ENCODE measurements at regions not wholly inside any gene's neighbourhood (a gene's known extent, or its start where the extent isn't known, plus 50 kb on each side); places are given as distances from the start of the nearest gene placed in this dataset.
"Not testable (repeated sequence)": the region's sequence is repeated elsewhere in the genome, so short reads cannot be mapped to it uniquely, and the experiment has no call there.

DNA sequence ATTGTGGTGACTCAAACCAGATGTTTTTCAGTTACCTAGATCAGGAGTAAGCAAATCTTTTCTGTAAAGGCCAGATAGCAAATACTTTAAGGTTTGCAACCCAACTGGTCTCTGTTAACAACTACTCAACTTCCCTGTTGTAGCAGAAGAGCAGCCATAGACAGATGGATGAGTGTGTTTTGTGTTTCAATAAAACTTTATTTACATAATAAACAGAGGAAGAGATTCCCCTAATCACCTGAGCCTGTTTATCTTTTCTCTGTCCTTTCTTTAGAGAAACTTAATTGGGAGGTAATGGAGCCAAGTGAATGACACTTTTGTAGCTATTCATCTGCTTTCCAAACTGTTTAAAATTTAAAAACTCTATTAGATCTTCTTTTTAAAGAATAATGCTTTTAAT, 365.1 kb downstream of the IPO8 start:
- no peak for DNase-seq

DNA sequence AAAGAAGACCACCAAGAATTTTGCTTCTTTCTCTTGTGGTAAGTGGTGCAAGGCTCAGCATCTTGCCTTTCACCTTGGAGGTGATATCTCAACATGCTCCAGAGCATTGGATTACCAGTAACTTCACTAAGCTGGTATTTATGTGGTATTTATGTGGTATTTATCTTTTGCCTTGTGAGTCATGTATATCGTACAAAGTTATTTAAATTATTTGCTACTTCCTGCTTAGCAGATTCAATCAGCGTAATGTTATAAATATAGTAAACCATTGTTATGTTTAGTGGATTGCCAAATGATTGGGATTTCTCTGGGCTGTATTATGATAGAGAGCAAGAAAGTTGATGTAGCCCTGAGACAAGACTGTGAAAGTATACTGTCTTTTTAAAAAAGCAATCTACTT, 366.4 kb downstream of the IPO8 start:
- no peak for DNase-seq

DNA sequence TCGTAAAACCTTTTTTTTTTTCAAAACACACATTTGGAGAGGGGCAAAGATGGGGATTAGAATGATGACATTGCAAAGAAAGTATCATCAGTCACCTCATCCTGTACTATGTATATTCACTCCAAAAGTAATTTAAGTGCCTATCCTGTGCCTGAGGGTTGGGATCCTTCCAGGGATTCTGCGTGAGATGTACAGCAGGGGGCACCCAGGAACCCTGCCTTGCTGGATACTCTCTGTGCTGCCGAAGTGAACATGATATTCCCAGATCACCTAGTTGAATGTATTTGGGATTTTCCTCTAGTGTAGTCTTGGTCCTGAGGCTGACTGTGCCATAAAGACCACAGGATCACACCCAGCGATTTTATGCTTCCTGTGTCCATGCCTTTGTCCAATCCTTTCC, 372.7 kb downstream of the IPO8 start:
- no peak for DNase-seq

DNA sequence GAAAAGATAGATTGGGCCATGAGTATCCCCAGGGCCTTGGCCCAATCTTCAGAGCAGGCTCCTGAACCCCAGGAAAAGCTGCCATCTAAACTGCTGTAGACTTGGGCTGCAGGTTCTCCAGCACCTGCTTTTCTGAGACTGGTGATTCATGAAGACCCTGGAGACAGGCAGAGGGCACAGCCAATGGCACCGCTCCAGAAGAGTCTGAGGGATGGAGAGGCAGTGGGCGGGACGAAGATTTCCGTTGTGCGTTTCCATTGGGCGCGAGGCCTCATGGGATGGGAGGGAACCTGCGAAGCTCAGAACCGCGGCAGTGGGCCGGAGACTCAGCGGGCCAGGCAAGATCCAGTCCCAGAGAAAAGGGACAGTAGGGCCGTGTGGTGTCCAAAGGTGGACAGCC, 375.1 kb downstream of the IPO8 start:
- DNase-seq, result no peak

DNA sequence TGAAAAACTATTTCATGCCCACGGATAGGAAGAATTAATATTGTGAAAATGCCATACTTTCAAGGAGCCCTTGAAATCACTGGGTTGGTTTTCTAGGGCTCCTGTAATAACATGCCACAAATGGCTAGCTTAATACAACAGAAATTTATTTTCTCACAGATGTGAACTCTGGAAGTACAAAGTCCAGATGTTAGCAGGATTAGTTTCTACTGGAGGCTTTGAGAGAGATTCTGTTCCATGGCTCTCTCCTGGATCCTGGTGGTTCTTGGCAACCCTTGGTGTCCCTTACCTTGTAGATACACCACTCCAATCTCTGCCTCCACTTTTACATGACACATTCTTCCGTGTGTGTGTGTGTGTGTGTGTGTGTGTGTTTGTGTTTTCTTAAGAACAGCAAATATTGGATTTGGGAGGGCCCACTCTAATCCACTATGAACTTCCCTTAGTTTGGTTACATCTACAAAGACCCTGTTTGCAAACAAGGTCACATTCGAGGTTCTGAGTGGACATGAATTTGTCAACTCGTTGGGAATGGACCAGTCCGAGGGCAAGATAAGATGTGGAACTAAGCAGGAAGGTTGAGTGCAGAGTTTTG, 381.1 kb downstream of the IPO8 start:
- DNase-seq, result no peak

DNA sequence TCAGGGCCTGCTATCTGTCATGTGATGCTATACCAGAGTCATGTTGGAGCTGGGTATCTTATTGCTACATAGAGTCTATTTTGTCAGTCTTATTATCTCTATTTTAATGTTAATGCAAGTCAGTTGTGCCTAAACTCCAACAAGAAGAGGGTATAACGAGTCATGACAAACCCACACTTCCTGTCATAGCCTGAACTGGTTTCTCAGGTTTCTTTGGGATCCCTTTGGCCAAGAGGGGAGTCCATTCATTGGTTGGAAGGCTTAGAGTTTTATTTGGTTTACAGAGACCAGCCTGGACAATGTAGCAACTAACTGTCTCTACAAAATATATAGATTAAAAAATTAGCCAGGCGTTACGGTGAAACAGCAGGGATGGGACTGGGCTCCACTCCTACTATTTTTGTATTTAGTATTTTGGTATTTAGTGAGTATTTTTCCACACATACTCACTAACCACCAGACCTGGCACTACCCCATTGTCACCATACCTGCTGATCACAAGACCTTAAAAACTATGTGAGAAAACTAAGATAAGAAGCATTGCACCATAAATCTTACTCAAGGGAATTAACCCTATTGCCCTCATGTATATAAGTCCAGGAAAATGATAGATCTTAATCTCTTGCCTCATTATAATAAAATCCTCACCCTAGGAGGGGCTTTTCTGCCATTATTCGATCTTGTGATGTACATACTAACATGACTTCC, 387.5 kb downstream of the IPO8 start:
- DNase-seq, result no peak

DNA sequence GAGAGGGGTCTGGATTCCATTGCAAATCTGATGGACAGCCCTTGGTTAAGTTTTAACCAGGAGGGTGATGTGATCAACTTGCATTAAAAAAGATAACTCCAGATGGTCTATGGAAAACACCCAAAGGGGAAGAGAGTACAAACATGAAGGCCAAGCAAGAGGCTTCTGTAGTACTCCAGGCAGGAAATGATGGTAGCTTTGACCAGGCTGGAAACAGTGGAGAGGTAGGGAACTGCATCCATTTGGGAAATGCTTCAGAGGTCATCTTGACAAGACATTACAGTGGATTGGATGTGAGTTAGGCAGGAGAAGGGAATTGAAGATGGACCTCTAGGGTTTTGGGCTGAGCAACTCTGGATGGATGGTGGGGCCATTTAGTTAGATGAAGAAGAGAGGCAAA, 391.1 kb downstream of the IPO8 start:
- no peak for DNase-seq

DNA sequence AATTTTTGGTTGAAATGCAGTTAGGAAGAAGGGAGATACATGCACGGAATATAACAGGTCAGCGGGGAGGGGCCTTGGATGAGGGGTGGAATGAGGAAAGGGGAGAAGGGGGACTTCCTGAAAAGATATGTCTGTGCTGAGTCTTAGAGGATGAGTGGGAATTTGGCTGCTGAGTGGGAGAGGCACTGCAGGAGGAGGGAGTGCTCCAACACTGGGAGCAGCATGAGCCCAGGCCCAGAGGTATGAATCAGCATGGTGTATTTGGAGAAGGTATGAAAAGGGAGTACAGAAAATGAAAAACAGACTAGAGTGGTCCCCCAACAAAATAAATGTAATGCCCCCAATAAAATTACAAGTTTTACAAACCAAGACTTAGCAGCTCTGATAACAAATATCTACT, 394.4 kb downstream of the IPO8 start:
- DNase-seq, result no peak

DNA sequence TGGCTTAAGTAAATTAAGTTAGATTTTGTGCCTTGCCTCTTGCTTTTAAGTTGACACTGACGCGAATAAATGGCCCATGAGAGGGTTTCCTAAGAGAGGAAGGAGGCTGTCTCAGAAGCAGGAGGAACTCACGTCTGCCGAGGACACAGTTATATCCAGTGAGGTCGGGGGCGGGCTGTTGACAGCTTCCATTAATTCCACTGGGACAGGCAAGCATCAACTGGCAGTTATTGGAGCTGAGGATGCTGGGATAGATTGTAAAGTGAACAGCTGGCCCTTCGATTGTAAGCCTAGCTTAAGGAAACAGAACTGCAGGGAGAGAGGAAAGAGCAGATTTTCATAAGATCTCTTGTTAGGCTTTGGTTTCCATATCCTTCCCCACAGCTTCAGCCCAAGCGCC, 399.2 kb downstream of the IPO8 start:
- DNase-seq, result no peak

DNA sequence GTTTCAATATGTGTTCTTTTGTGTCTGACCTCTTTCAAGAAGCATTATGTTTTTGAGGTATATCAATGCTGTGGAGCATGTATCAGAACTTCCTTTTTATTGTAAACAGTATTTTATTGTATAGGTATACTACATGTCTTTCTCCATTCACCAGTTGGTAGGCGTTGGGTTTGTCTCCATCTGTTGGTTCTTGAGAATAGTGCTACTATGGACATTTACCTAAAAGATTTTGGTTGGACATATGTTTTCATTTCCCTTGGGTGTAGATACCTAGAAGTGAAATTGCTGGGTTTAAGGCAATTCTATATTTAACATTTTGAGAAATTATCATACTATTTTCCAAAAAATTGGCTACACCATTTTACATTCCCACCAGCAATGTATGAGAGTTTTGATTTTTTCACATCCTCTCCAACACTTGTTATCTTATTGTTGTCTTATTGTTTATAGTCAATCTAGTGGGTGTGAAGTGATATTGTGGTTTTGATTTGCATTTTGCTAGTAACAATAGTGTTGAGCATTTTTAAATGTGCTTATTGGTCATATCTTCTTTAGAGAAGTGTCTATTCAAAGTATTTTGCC, 409.2 kb downstream of the IPO8 start:
- no peak for DNase-seq

DNA sequence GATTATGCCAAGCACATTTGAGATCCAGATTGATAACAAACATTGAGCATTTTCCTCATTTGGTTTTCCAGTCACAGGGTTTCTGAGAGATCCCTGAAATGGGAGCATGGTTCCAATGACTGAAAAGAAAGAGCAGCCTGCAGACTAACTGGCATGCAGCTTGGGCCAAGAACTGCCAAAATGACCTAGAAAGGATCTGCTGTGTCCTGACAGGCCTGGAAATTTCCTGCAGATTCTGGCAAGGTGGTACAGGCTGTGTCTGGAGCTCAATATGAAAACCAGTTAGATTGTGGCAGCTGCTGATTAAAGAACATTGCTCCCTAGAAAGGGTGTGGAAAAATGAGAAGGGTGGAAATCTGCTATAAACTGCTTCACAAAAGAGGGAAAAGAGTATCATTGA, 417.3 kb downstream of the IPO8 start:
- peak in 7 of 14 donors; percentile 0 to 23 (median 16) for DNase-seq

DNA sequence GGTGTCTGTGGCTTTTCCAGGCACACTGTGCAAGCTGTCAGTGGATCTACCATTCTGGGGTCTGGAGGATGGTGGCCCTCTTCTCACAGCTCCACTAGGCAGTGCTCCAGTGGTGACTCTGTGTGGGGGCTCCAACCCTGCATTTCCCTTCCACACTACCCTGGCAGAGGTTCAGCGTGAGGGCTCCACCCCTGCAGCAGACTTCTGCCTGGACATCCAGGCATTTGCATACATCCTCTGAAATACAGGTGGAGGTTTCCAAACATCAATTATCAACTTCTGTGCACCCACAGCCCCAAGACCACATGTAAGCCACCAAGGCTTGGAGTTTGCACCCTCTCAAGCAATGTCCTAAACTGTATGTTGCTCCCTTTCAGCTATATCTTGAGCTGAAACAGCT, 423.2 kb downstream of the IPO8 start:
- not testable (repeated sequence) for DNase-seq

DNA sequence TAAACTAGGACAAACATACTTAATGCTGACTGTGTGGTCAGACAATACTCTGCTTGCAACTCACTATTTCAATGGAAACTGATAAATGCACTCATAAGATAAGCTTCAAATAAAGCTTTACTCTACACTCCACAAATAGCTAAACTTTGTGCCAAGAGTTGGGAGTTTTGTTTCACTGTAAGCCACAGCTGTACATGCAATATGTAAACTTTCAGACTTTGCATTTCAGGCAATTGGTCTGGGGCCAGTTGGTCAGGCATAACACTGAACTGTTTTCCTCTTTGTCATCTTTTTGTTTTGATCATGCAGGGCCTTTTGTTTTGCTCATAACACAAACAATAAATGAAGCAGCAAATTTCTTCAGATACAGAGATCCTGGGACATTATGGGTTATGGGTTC, 426.2 kb downstream of the IPO8 start:
- no peak for DNase-seq

DNA sequence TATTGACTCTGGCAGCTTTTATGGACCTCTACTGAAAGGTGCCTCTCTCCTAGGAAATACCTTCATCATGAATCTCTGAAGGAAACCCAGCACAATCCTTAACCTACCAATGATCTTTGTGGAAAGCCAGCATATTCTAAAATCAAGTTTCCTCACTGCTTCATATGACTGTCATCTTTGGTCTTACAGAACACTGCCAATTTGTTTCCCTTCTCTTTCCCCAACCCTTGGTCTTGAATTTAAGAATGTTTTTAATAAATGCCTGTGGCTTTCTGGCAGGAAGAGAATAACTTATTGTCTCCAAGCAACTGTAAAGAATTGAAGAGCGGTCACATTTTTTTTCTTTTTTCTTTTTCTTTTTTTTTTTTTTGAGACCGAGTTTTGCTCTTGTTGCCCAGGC, 427.6 kb downstream of the IPO8 start:
- DNase-seq, result no peak

DNA sequence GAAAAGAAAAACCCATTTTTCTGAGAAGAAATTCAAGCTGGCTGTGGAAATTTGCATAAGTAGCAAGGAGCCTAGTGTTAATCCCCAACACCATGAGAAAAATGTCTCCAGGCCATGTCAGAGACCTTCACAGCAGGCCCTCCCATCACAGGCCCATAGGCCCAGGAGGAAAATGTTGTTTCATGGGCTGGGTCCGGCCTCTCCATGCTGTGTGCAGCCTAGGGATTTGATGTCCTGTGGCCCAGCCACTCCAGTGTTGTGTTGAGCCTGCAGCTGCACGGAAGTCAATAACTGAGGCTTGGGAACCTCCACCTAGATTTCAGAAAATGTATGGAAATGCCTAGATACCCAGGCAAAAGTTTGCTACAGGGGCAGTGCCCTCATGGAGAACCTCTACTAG, 432.2 kb downstream of the IPO8 start:
- no peak for DNase-seq

DNA sequence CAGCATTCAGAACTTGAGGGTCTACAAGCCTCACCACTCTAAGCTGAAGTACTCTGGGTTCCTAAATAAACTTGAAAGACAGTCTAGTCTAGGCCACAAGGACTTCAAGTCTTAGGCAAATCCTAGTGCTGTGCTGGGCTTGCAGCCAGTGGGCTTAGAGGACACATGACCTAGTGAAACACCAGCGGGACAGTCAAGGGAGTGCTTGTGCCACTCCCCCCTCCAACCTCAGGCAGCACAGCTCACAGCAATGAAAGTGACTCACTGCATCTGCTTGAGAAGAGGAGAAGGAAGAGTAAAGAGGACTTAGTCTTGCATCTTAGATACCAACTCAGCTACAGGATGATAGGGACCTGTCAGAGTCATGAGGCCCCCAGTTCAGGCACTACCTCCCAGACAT, 438.1 kb downstream of the IPO8 start:
- no peak for DNase-seq

DNA sequence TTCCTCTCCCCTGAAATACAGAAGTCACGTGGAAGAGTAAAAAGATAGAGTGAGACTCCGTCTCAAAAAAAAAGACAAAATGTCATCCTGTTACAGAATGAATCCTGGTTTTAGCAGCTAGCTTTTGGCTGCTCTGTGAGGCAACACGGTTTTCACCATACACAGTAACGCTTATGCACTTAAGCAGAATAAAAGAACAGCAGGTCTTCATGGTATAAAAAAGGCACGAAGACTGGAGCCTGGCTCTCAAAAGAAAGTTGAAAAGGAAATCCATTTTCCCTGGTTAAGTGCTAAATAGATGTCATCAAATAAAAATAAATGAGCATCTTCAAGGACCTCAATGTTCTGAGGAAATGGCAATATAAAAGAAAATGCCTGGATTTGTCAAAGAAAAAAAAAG, 444.1 kb downstream of the IPO8 start:
- no peak for DNase-seq

DNA sequence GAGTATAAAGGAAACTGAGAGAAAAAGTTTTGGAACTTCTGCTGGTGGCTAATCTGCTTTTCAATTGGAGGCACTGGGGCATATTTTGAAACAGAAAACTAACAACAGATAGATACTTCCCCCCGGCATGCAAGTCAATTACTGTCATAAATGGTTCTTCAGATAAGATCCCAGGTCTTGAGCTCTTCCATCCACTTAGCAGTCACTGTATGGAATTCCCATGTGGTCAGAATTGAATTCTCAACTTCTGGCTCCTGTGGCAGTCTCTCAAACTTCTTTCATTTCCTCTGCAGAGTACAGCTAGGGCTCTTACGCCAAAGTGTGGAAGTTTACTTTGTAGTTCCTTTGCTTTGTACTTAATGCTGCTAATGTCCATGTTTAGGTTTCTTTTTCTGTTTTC, 452.2 kb downstream of the IPO8 start:
- DNase-seq, result no peak

DNA sequence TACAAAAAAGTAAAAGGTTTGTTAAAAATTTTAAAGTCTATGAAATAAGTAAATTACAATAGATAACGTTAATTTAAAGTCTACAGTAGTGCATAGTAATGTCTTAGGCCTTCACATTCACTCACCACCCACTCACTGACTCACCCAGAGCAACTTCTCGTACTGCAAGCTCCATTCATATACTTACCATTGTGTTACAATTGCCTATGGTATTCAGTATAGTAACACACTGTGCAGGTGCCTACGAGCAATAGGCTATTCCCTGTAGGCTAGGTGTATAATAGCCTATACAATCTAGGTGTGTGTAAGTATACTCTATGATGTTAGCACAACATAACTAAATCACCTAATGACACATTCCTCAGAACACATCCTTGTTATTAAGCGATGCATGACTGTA, 435.3 kb upstream of the TMTC1 start:
- no peak for DNase-seq

DNA sequence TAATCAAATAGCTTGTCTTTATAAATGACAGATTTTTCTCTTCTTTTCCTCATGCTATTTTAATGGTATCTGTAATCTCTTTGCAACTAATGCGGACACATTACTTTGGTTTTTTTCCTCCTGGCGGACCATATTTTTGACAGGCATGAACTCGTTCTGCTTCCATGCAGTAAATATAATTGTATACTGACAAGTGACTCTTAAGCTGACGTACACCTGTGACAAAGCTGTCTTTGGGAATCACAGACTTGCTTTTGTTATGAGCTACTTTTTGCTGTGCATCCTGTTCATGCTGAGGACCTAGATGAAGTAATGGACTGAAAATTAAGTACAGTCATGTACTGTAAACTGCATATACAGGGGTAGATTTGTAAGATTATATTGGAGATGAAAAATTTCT, 434.3 kb upstream of the TMTC1 start:
- DNase-seq, result no peak

DNA sequence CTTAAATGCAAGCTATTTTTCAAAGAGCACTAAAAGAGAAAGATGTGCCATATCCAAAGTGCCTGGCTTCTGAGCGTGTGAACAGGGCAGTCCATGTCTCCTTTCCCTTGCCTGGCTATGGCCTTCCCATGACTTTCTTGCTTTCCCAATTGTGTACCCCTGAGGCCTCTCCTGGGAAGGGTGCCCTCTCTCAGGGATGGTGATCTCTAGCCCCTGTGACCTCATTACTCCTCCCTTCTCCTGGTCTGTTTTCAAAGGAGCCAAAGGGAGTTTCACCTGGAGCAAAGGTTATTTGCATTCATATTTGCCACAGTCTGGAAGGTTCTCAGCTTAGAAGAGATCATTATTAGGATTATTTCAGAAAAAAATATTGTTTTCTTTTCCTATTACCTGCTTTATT, 429.4 kb upstream of the TMTC1 start:
- no peak for DNase-seq

DNA sequence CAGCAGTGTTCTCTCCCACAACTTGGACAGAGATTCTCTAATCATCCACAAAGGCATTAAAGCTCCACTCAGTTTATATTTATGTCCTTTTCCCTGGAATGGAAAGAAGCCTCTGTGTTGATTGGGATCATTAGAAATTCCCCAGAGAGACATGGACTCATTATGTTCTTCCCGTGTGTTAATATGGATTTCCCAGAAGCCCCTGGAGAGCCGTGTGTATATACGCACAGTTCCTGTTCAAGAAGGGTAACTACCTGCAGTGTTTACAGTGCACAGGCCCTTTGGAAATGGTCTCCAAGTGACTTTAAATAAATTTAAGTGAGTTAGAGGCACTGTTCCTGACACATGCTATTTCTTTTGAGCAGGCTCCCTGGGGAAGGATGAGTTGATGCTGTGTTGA, 428.0 kb upstream of the TMTC1 start:
- DNase-seq, result no peak

DNA sequence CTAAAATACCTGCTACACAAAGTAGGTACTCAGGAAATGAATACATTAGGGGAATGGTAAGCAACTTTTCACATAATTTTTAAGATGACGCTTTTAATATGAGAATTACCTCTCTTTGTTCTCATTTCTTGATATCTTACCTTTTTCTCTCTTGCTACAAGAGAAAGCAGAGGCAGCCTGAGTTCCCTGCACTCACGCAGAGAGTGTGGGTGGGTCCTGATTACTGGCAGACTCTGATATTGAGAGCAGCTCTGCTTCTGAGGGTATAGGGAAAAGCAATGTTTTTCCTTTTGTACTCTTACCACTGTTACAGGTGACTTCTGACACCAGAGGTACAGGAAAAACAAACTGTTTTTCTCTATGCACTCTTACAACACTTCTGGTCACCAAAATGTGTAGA, 420.2 kb upstream of the TMTC1 start:
- no peak for DNase-seq

DNA sequence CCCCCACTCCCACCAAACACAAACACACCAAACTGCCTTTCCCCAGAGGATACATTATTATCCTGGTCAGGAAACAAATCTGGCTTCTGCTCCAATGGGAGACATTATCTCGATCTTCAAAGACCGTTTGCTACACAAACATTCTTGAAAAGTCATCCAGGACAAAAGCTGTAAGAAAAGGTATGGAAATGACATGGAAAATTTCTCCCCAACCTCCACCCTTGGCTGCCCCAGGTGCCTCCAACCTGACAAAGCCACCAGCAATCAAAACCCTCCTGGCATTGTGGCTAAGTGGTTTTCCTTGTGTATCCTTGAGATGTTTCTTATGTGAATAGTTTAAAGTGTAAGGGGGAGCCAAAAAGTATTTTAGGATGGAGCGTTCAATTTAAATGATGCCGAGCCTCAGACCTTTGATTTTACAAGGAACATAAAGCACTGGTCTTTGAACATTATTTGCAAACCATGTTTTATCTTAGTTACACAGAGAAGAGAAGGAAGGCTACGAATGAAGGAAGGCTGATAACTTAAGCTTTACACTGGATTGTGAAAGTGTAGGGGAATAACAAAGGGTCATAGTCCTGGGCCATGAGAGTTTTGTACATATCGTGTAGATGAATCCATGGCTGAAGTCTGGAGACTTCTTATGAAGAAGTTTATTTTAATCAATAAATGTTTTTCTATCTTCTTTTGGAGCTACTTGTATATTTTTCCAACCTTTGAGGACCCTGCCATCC, 418.9 kb upstream of the TMTC1 start:
- no peak for DNase-seq
